MM.1S (cell line): ENCODE measurements at regions not wholly inside any gene's neighbourhood (a gene's known extent, or its start where the extent isn't known, plus 50 kb on each side); places are given as distances from the start of the nearest gene placed in this dataset.

ENCODE experiments used
- DNase-seq: peaks from one replicate; pipeline ENCODE4 v3.0.0-alpha.2; 2015
- H2AFZ ChIP-seq: fragments of 300-600 bp; sonication (generic); 2 replicates; pipeline ENCODE4 v1.6.0; 2016; ENCODE audit warnings: antibody characterized with exemption, low read length
- H3F3A ChIP-seq: fragments of 300-600 bp; sonication (generic); 2 replicates; pipeline ENCODE4 v1.6.1; 2016; ENCODE audit warnings: mild to moderate bottlenecking, antibody characterized with exemption, low read length, moderate library complexity, mixed read lengths; ENCODE audit not compliant: insufficient read depth
- H3K27ac ChIP-seq: fragments of 300-600 bp; sonication (generic); 2 replicates; pipeline ENCODE4 v1.5.1; 2016; ENCODE audit warnings: mild to moderate bottlenecking, low read length
- H3K27me3 ChIP-seq: fragments of 300-600 bp; sonication (generic); replicated peaks from 2 replicates; pipeline ENCODE4 v1.6.0; 2016; ENCODE audit warnings: low read length; ENCODE audit not compliant: insufficient read depth
- H3K36me3 ChIP-seq: fragments of 300-600 bp; sonication (generic); replicated peaks from 2 replicates; pipeline ENCODE4 v1.6.1; 2016; ENCODE audit warnings: mild to moderate bottlenecking, low read length, mixed read lengths; ENCODE audit not compliant: insufficient read depth
- H3K4me1 ChIP-seq: fragments of 300-600 bp; sonication (generic); 2 replicates; pipeline ENCODE4 v1.6.1; 2016; ENCODE audit warnings: low read length, mixed read lengths
- H3K4me2 ChIP-seq: fragments of 300-600 bp; sonication (generic); 2 replicates; pipeline ENCODE4 v1.6.0; 2016; ENCODE audit warnings: low read depth, low read length
- H3K4me3 ChIP-seq: fragments of 300-600 bp; sonication (generic); 2 replicates; pipeline ENCODE4 v1.5.1; 2016; ENCODE audit warnings: low read length, mixed read lengths
- H3K79me2 ChIP-seq: fragments of 300-600 bp; sonication (generic); 2 replicates; pipeline ENCODE4 v1.6.1; 2016; ENCODE audit warnings: mixed run types, low read length, mixed read lengths
- H3K9ac ChIP-seq: fragments of 300-600 bp; sonication (generic); 2 replicates; pipeline ENCODE4 v1.6.1; 2016; ENCODE audit warnings: low read length, mixed read lengths
- H3K9me2 ChIP-seq: fragments of 300-600 bp; sonication (generic); replicated peaks from 2 replicates; pipeline ENCODE4 v1.6.1; 2016; ENCODE audit warnings: mild to moderate bottlenecking, low read length, mixed read lengths; ENCODE audit not compliant: insufficient read depth
- H3K9me3 ChIP-seq: fragments of 300-600 bp; sonication (generic); replicated peaks from 2 replicates; pipeline ENCODE4 v1.6.1; 2016; ENCODE audit warnings: mild to moderate bottlenecking, low read length, mixed read lengths; ENCODE audit not compliant: insufficient read depth
- H4K20me1 ChIP-seq: fragments of 300-600 bp; sonication (generic); 2 replicates; pipeline ENCODE4 v1.6.1; 2016; ENCODE audit warnings: mild to moderate bottlenecking, low read length, moderate library complexity, mixed read lengths; ENCODE audit not compliant: insufficient read depth
- EZH2 ChIP-seq: fragments of 300-600 bp; sonication (generic); optimal IDR thresholded peaks from 2 replicates; pipeline ENCODE3; 2017; ENCODE audit warnings: low read depth, mild to moderate bottlenecking, antibody characterized with exemption, low read length, mixed read lengths
- EZH2phosphoT487 ChIP-seq: fragments of 300-600 bp; sonication (generic); IDR thresholded peaks from 2 replicates; pipeline ENCODE4 v1.6.1; 2018; ENCODE audit warnings: antibody characterized with exemption, low read length
- TF ChIP-seq, protein P1 (sequence below): fragments of 300-600 bp; sonication (generic); IDR thresholded peaks from 2 replicates; pipeline ENCODE4 v1.5.1; 2016; ENCODE audit warnings: antibody characterized with exemption, low read length, mixed read lengths

DNA sequence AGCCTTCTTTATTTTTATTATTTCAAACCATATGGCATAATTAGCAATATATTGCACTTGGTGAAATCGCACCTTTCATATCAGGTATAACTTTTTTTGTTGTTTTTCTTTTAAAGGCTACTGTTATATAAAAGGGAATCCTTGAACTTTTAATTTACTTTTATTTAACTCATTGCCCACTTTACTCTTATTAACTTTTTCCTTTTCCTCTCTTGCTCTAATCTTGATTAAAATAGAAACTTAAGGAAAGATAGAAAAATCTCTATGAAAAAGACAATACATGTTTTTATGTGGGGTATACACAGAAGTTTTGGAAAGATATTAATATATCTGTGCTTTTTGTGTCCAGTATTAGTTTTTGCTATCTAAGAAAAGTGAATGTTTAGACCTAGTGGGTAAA is 805.8 kb downstream of the USP25 start:
- Histone ChIP-seq H3K4me1 (no peaks in the 10 kb centered on the region), H3K4me3 (no peak overlapping the region), H4K20me1 (no peaks in the 10 kb centered on the region), H3K9me2 (no peaks in the 10 kb centered on the region), H2AFZ (no peak overlapping the region), H3K9me3 (no peaks in the 10 kb centered on the region), H3K27me3 (no peaks in the 10 kb centered on the region), H3K4me2 (no peak overlapping the region), H3F3A (no peaks in the 10 kb centered on the region), H3K79me2 (no peaks in the 10 kb centered on the region), H3K9ac (no peak overlapping the region), H3K27ac (no peak overlapping the region), H3K36me3 (no peaks in the 10 kb centered on the region)
- TF ChIP-seq EZH2phosphoT487 (no peak), EZH2 (no peak)
- TF ChIP-seq, protein P1, sequence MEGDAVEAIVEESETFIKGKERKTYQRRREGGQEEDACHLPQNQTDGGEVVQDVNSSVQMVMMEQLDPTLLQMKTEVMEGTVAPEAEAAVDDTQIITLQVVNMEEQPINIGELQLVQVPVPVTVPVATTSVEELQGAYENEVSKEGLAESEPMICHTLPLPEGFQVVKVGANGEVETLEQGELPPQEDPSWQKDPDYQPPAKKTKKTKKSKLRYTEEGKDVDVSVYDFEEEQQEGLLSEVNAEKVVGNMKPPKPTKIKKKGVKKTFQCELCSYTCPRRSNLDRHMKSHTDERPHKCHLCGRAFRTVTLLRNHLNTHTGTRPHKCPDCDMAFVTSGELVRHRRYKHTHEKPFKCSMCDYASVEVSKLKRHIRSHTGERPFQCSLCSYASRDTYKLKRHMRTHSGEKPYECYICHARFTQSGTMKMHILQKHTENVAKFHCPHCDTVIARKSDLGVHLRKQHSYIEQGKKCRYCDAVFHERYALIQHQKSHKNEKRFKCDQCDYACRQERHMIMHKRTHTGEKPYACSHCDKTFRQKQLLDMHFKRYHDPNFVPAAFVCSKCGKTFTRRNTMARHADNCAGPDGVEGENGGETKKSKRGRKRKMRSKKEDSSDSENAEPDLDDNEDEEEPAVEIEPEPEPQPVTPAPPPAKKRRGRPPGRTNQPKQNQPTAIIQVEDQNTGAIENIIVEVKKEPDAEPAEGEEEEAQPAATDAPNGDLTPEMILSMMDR, result no peak
- DNase-seq, result no peak

DNA sequence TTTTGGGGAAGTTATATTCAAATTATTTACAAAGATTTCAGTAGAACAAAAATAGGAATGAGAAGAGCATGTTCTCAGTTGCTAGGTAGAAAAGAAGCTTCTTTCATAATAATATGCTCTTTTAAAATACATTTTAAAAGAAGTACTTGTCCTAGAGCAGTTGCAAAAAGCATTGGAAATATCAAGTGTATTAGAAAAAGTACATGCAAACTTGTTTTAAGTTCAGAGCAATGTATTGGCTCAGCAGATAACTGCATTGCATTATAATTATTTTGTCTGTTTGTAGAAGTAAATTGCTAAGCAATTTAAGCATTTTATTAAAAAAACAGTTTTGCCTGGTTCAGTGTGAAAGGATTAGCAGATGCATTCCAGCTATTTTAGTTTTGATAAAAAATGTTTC is 806.4 kb downstream of the USP25 start:
- Histone ChIP-seq H3K4me1 (no peaks in the 10 kb centered on the region), H3K9ac (no peak overlapping the region), H3K4me3 (no peak overlapping the region), H3K4me2 (no peak overlapping the region), H3K36me3 (no peaks in the 10 kb centered on the region), H2AFZ (no peak overlapping the region), H3K27ac (no peak overlapping the region), H3F3A (no peaks in the 10 kb centered on the region), H3K9me3 (no peaks in the 10 kb centered on the region), H3K79me2 (no peaks in the 10 kb centered on the region), H3K9me2 (no peaks in the 10 kb centered on the region), H4K20me1 (no peaks in the 10 kb centered on the region), H3K27me3 (no peaks in the 10 kb centered on the region)
- no peak for DNase-seq
- TF ChIP-seq, protein P1, result no peak
- TF ChIP-seq EZH2phosphoT487 (no peak), EZH2 (no peak)

DNA sequence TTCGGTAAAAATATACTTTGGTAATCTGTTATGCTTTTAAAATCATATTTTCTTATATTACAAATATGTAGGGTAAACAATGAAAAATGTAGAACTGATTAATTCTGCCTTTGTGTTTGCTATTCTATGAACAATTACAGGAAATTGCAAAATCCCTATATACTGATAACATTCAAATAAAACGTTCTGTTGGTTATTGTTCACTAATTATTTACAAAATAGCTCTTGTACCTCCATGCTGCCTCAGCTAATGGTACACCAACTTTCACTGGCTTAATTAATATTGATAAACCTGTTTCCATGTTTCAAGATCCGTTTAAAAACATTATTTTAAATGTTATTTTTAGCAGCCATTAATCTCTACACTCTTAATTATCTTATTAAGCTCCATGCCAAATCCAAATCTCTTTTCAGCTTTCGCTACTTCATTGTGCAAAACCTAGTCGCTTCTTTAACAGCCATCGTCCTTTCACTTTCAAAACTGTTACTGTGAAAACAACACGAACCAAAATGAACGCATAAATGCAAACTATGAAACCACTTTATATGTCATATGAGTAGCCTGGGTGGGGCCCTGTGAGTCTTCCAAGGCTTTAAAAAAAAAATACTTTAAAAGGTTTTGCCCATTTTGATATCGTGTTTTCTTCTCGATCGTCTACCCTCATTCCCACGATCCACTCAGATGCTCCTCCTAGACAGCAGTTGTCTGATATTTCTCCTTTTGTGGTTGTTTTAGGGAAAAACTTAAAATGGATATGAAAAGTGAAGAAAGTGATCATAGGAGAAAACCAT is 807.1 kb downstream of the USP25 start:
- Histone ChIP-seq H2AFZ (no peak overlapping the region), H3F3A (no peaks in the 10 kb centered on the region), H3K4me3 (no peak overlapping the region), H3K27ac (no peak overlapping the region), H3K27me3 (no peaks in the 10 kb centered on the region), H3K79me2 (no peaks in the 10 kb centered on the region), H3K4me1 (no peaks in the 10 kb centered on the region), H3K9me3 (no peaks in the 10 kb centered on the region), H4K20me1 (no peaks in the 10 kb centered on the region), H3K4me2 (no peak overlapping the region), H3K36me3 (no peaks in the 10 kb centered on the region), H3K9ac (no peak overlapping the region), H3K9me2 (no peaks in the 10 kb centered on the region)
- TF ChIP-seq, protein P1, result no peak
- no peak for TF ChIP-seq EZH2phosphoT487
- TF ChIP-seq EZH2, result no peak
- DNase-seq, result no peak
